Trophoblast cell (in vitro differentiated cells and primary cell): ENCODE measurements at regions not wholly inside any gene's neighbourhood (a gene's known extent, or its start where the extent isn't known, plus 50 kb on each side); places are given as distances from the start of the nearest gene placed in this dataset.
"Not testable (repeated sequence)": the region's sequence is repeated elsewhere in the genome, so short reads cannot be mapped to it uniquely, and the experiment has no call there.

Experiments used
- DNase-seq, 2 donors: peaks; one replicate each; pipeline ENCODE4 v3.0.0-alpha.2; 2016
- H2AFZ ChIP-seq: 2 replicates; pipeline ENCODE4 v1.6.1; 2013; ENCODE audit warnings: low read length, moderate library complexity, mild to moderate bottlenecking; ENCODE audit not compliant: insufficient read depth, poor library complexity
- H2AK5ac ChIP-seq: 2 replicates; pipeline ENCODE4 v1.6.1; 2013; ENCODE audit warnings: mild to moderate bottlenecking, low read length
- H2BK120ac ChIP-seq: 2 replicates; pipeline ENCODE4 v1.6.1; 2013; ENCODE audit warnings: low read length, mild to moderate bottlenecking, moderate library complexity; ENCODE audit not compliant: insufficient read depth, poor library complexity
- H2BK12ac ChIP-seq: 2 replicates; pipeline ENCODE4 v1.6.1; 2013; ENCODE audit warnings: mild to moderate bottlenecking, low read length, moderate library complexity
- H2BK5ac ChIP-seq: 2 replicates; pipeline ENCODE4 v1.6.1; 2013; ENCODE audit warnings: low read length, low read depth, moderate library complexity, mild to moderate bottlenecking; ENCODE audit not compliant: poor library complexity
- H3K14ac ChIP-seq: 2 replicates; pipeline ENCODE4 v1.6.1; 2013; ENCODE audit warnings: mild to moderate bottlenecking, low read length
- H3K18ac ChIP-seq: 2 replicates; pipeline ENCODE4 v1.6.1; 2013; ENCODE audit warnings: mild to moderate bottlenecking, low read length
- H3K23ac ChIP-seq: 2 replicates; pipeline ENCODE4 v1.6.1; 2013; ENCODE audit warnings: low read length
- H3K27ac ChIP-seq: 2 replicates; pipeline ENCODE4 v1.5.1; 2013; ENCODE audit warnings: low read depth, mild to moderate bottlenecking, inconsistent platforms, low read length, moderate library complexity
- H3K27me3 ChIP-seq: 2 replicates; pipeline ENCODE4 v1.6.1; 2013; ENCODE audit warnings: inconsistent platforms, mild to moderate bottlenecking, low read length, moderate library complexity; ENCODE audit not compliant: insufficient read depth
- H3K36me3 ChIP-seq, 2 experiments: 1 replicate in 1 of 2; 2 replicates in 1 of 2; pipeline ENCODE4 v1.6.1; 2013; ENCODE audit warnings: low read length in 2 of 2, mild to moderate bottlenecking in 2 of 2, moderate library complexity in 1 of 2; ENCODE audit not compliant: insufficient read depth in 2 of 2, control insufficient read depth in 1 of 2
- H3K4ac ChIP-seq: 2 replicates; pipeline ENCODE4 v1.6.1; 2013; ENCODE audit warnings: low read depth, mild to moderate bottlenecking, low read length, moderate library complexity
- H3K4me1 ChIP-seq, 2 experiments: 1 replicate in 1 of 2; 2 replicates in 1 of 2; pipeline ENCODE4 v1.6.1; 2013; ENCODE audit warnings: low read length in 2 of 2, mild to moderate bottlenecking in 2 of 2, moderate library complexity in 1 of 2; ENCODE audit not compliant: insufficient read depth in 2 of 2, control insufficient read depth in 1 of 2
- H3K4me2 ChIP-seq: 2 replicates; pipeline ENCODE4 v1.6.1; 2013; ENCODE audit warnings: inconsistent platforms, mild to moderate bottlenecking, low read length, moderate library complexity
- H3K4me3 ChIP-seq: 2 replicates; pipeline ENCODE4 v1.5.1; 2013; ENCODE audit warnings: mild to moderate bottlenecking, low read depth, low read length, inconsistent platforms
- H3K79me1 ChIP-seq: one replicate; pipeline ENCODE4 v1.6.1; 2013; ENCODE audit warnings: low read length
- H3K79me2 ChIP-seq: 2 replicates; pipeline ENCODE4 v1.6.1; 2013; ENCODE audit warnings: low read length, mild to moderate bottlenecking; ENCODE audit not compliant: control insufficient read depth, insufficient read depth, poor library complexity
- H3K9ac ChIP-seq: 2 replicates; pipeline ENCODE4 v1.6.1; 2013; ENCODE audit warnings: mild to moderate bottlenecking, low read length
- H3K9me3 ChIP-seq: 2 replicates; pipeline ENCODE4 v1.6.1; 2013; ENCODE audit warnings: low read depth, mild to moderate bottlenecking, control low read depth, inconsistent platforms, low read length; ENCODE audit not compliant: insufficient read depth
- H4K12ac ChIP-seq: 2 replicates; pipeline ENCODE4 v1.6.1; 2013; ENCODE audit warnings: low read depth, mild to moderate bottlenecking, low read length, moderate library complexity
- H4K8ac ChIP-seq: 2 replicates; pipeline ENCODE4 v1.6.1; 2013; ENCODE audit warnings: low read depth, mild to moderate bottlenecking, low read length, moderate library complexity
- H4K91ac ChIP-seq: one replicate; pipeline ENCODE4 v1.6.1; 2013; ENCODE audit warnings: low read depth, mild to moderate bottlenecking, low read length, moderate library complexity
- WGBS: extraction: QIAGEN DNeasy Blood & Tissue Kit; methylation state at CpG from one replicate; pipeline ENCODE4 v1.1.7; 2013; ENCODE audit warnings: missing lambda C conversion rate; ENCODE audit not compliant: insufficient read length, insufficient coverage; ENCODE audit errors: extremely low coverage; 5-methylcytosine and 5-hydroxymethylcytosine counted together

- H2BK12ac ChIP-seq, H3K36me3 ChIP-seq, H3K79me2 ChIP-seq, H2AK5ac ChIP-seq, H3K4me2 ChIP-seq, H3K18ac ChIP-seq, H3K27me3 ChIP-seq, H3K23ac ChIP-seq, H3K9me3 ChIP-seq, H2AFZ ChIP-seq, H3K14ac ChIP-seq, H3K79me1 ChIP-seq, DNase-seq, H4K8ac ChIP-seq, H3K4me3 ChIP-seq, H3K27ac ChIP-seq, H3K9ac ChIP-seq, H3K4ac ChIP-seq, H4K12ac ChIP-seq, H2BK120ac ChIP-seq, H4K91ac ChIP-seq, H3K4me1 ChIP-seq, H2BK5ac ChIP-seq: not testable (repeated sequence)
- WGBS, result no CpG with 5 or more reads among the region's 4 CpGs
These were observed 346.4 kb upstream of the JARID2 start for GRCh38 chr6:14899441-14899840.

- Histone ChIP-seq H3K23ac (no peak overlapping the region), H3K27ac (no peak overlapping the region), H3K14ac (no peak overlapping the region), H3K9ac (no peak overlapping the region), H3K18ac (no peak overlapping the region), H3K4ac (no peak overlapping the region), H2BK12ac (no peak overlapping the region), H2AFZ (no peak overlapping the region), H3K4me3 (no peak overlapping the region), H2BK5ac (no peak overlapping the region), H3K4me1 (no peaks in the 10 kb centered on the region), H3K4me2 (no peak overlapping the region), H3K79me2 (no peaks in the 10 kb centered on the region), H3K79me1 (no peaks in the 10 kb centered on the region), H3K36me3 (no peaks in the 10 kb centered on the region), H3K27me3 (no peaks in the 10 kb centered on the region), H4K12ac (no peak overlapping the region), H2AK5ac (no peak overlapping the region), H2BK120ac (no peak overlapping the region), H4K91ac (no peak overlapping the region), H4K8ac (no peak overlapping the region), H3K9me3 (no peaks in the 10 kb centered on the region)
- WGBS, result no CpG with 5 or more reads among the region's 9 CpGs
- DNase-seq, result no peak
These were observed 344.9 kb upstream of the JARID2 start for GRCh38 chr6:14900919-14901318.

- no peak overlapping the region for H2AFZ ChIP-seq
- H3K4me1 ChIP-seq, result no peaks in the 10 kb centered on the region
- no peaks in the 10 kb centered on the region for H3K79me1 ChIP-seq
- no CpG with 5 or more reads among the region's 8 CpGs for WGBS
- no peak overlapping the region for H3K18ac ChIP-seq
- H2AK5ac ChIP-seq, result no peak overlapping the region
- no peak overlapping the region for H3K4ac ChIP-seq
- H2BK120ac ChIP-seq, result no peak overlapping the region
- no peak overlapping the region for H3K23ac ChIP-seq
- no peak overlapping the region for H3K27ac ChIP-seq
- no peaks in the 10 kb centered on the region for H3K27me3 ChIP-seq
- H3K14ac ChIP-seq, result no peak overlapping the region
- no peaks in the 10 kb centered on the region for H3K9me3 ChIP-seq
- no peaks in the 10 kb centered on the region for H3K79me2 ChIP-seq
- DNase-seq, result no peak
- H2BK12ac ChIP-seq, result no peak overlapping the region
- no peaks in the 10 kb centered on the region for H3K36me3 ChIP-seq
- no peak overlapping the region for H3K4me3 ChIP-seq
- no peak overlapping the region for H3K9ac ChIP-seq
- no peak overlapping the region for H3K4me2 ChIP-seq
- H2BK5ac ChIP-seq, result no peak overlapping the region
- no peak overlapping the region for H4K8ac ChIP-seq
- no peak overlapping the region for H4K91ac ChIP-seq
- no peak overlapping the region for H4K12ac ChIP-seq
These were observed 342.5 kb upstream of the JARID2 start for GRCh38 chr6:14903176-14904038.

GRCh38 chr6:14905201-14905600 is 340.7 kb upstream of the JARID2 start:
- Histone ChIP-seq H3K79me1 (no peaks in the 10 kb centered on the region), H2AK5ac (no peak overlapping the region), H3K4ac (no peak overlapping the region), H4K8ac (no peak overlapping the region), H2BK120ac (no peak overlapping the region), H2BK5ac (no peak overlapping the region), H3K9ac (no peak overlapping the region), H3K4me3 (no peak overlapping the region), H3K27me3 (no peaks in the 10 kb centered on the region), H4K12ac (no peak overlapping the region), H3K14ac (no peak overlapping the region), H3K4me1 (no peaks in the 10 kb centered on the region), H3K23ac (no peak overlapping the region), H3K18ac (no peak overlapping the region), H3K36me3 (no peaks in the 10 kb centered on the region), H3K4me2 (no peak overlapping the region), H2AFZ (no peak overlapping the region), H2BK12ac (no peak overlapping the region), H4K91ac (no peak overlapping the region), H3K9me3 (no peaks in the 10 kb centered on the region), H3K79me2 (no peaks in the 10 kb centered on the region), H3K27ac (no peak overlapping the region)
- peak in 1 of 2 donors; percentile 40 for DNase-seq
- no CpG with 5 or more reads among the region's 3 CpGs for WGBS
